DOHH2 (cell line): ENCODE measurements at regions not wholly inside any gene's neighbourhood (a gene's known extent, or its start where the extent isn't known, plus 50 kb on each side); places are given as distances from the start of the nearest gene placed in this dataset.

Experiments used
- H3F3A ChIP-seq: fragments of 200-600 bp; sonication (generic), shearing (Covaris generic); 2 replicates; pipeline ENCODE4 v1.6.0; 2016; ENCODE audit warnings: antibody characterized with exemption, mild to moderate bottlenecking; ENCODE audit not compliant: control insufficient read depth, insufficient read depth
- H3K27ac ChIP-seq: fragments of 200-600 bp; sonication (generic); 2 replicates; pipeline ENCODE4 v1.5.1; 2014; ENCODE audit warnings: low read depth, mild to moderate bottlenecking, low read length, moderate library complexity
- H3K27me3 ChIP-seq: fragments of 200-600 bp; sonication (generic); 2 replicates; pipeline ENCODE4 v1.6.1; 2014; ENCODE audit warnings: mild to moderate bottlenecking, low read length, mixed read lengths; ENCODE audit not compliant: control insufficient read depth
- H3K36me3 ChIP-seq: fragments of 200-600 bp; sonication (generic); 2 replicates; pipeline ENCODE4 v1.6.1; 2014; ENCODE audit warnings: mild to moderate bottlenecking, low read length, moderate library complexity, mixed read lengths; ENCODE audit not compliant: control insufficient read depth
- H3K4me1 ChIP-seq: fragments of 200-600 bp; sonication (generic); 2 replicates; pipeline ENCODE4 v1.6.1; 2014; ENCODE audit warnings: mild to moderate bottlenecking, low read length, mixed read lengths; ENCODE audit not compliant: control insufficient read depth
- H3K4me2 ChIP-seq: fragments of 200-600 bp; sonication (generic); 2 replicates; pipeline ENCODE4 v1.6.0; 2014; ENCODE audit warnings: mild to moderate bottlenecking, low read length, moderate library complexity
- H3K4me3 ChIP-seq: fragments of 200-600 bp; sonication (generic); 2 replicates; pipeline ENCODE4 v1.5.1; 2014; ENCODE audit warnings: mild to moderate bottlenecking, low read length, mixed read lengths
- H3K79me2 ChIP-seq: fragments of 200-600 bp; sonication (generic); 2 replicates; pipeline ENCODE4 v1.6.1; 2014; ENCODE audit warnings: mild to moderate bottlenecking, low read length, mixed read lengths; ENCODE audit not compliant: control insufficient read depth
- H3K9me2 ChIP-seq: fragments of 200-600 bp; sonication (generic); replicated peaks from 2 replicates; pipeline ENCODE4 v1.6.1; 2014; ENCODE audit warnings: mild to moderate bottlenecking, low read length, mixed read lengths; ENCODE audit not compliant: control insufficient read depth
- H3K9me3 ChIP-seq: fragments of 200-600 bp; sonication (generic); 2 replicates; pipeline ENCODE4 v1.6.1; 2014; ENCODE audit warnings: antibody characterized with exemption, low read length, mixed read lengths; ENCODE audit not compliant: control insufficient read depth, insufficient read depth
- H4K20me1 ChIP-seq: fragments of 200-600 bp; sonication (generic); 2 replicates; pipeline ENCODE4 v1.6.0; 2014; ENCODE audit warnings: low read depth, mild to moderate bottlenecking, antibody characterized with exemption, low read length, moderate library complexity; ENCODE audit not compliant: control insufficient read depth, insufficient read depth
- EZH2phosphoT487 ChIP-seq: fragments of 200-600 bp; sonication (generic); IDR thresholded peaks from 2 replicates; pipeline ENCODE4 v1.6.1; 2017; ENCODE audit warnings: borderline replicate concordance, mild to moderate bottlenecking, antibody characterized with exemption, low read length, moderate library complexity, mixed read lengths
- TF ChIP-seq, protein P1 (sequence below): fragments of 200-600 bp; sonication (generic); IDR thresholded peaks from one replicate; pipeline ENCODE4 v1.5.1; 2014; ENCODE audit warnings: antibody characterized with exemption, mild to moderate bottlenecking, low read depth, low read length; ENCODE audit not compliant: poor library complexity, severe bottlenecking

- TF ChIP-seq, protein P1, sequence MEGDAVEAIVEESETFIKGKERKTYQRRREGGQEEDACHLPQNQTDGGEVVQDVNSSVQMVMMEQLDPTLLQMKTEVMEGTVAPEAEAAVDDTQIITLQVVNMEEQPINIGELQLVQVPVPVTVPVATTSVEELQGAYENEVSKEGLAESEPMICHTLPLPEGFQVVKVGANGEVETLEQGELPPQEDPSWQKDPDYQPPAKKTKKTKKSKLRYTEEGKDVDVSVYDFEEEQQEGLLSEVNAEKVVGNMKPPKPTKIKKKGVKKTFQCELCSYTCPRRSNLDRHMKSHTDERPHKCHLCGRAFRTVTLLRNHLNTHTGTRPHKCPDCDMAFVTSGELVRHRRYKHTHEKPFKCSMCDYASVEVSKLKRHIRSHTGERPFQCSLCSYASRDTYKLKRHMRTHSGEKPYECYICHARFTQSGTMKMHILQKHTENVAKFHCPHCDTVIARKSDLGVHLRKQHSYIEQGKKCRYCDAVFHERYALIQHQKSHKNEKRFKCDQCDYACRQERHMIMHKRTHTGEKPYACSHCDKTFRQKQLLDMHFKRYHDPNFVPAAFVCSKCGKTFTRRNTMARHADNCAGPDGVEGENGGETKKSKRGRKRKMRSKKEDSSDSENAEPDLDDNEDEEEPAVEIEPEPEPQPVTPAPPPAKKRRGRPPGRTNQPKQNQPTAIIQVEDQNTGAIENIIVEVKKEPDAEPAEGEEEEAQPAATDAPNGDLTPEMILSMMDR, result no peak
- TF ChIP-seq EZH2phosphoT487, result no peak
- Histone ChIP-seq H3K79me2 (no peaks in the 10 kb centered on the region), H3K4me2 (no peak overlapping the region), H3K9me2 (no peaks in the 10 kb centered on the region), H3K36me3 (no peaks in the 10 kb centered on the region), H4K20me1 (no peaks in the 10 kb centered on the region), H3K27ac (no peak overlapping the region), H3K4me3 (no peak overlapping the region), H3K27me3 (no peaks in the 10 kb centered on the region), H3K4me1 (no peaks in the 10 kb centered on the region), H3F3A (no peaks in the 10 kb centered on the region), H3K9me3 (peaks cover 6% of the 10 kb centered on the region; the same call in 1 of the 2 replicates)
These were observed 112.9 kb upstream of the TMEM18 start for GRCh38 chr2:790081-790480.

- Histone ChIP-seq H3K4me3 (no peak overlapping the region), H3K27ac (no peak overlapping the region)
- TF ChIP-seq, protein P1, result no peak
- TF ChIP-seq EZH2phosphoT487, result no peak
These were observed 112.3 kb upstream of the TMEM18 start for GRCh38 chr2:789529-789928.

GRCh38 chr2:788227-789032 is 111.2 kb upstream of the TMEM18 start:
- Histone ChIP-seq H3K9me3 (peaks cover 6% of the 10 kb centered on the region; the same call in 1 of the 2 replicates), H3K36me3 (no peaks in the 10 kb centered on the region), H3K27me3 (no peaks in the 10 kb centered on the region), H3K4me2 (no peak overlapping the region), H3K4me3 (no peak overlapping the region), H3K27ac (no peak overlapping the region), H4K20me1 (no peaks in the 10 kb centered on the region), H3K4me1 (no peaks in the 10 kb centered on the region), H3K9me2 (no peaks in the 10 kb centered on the region), H3F3A (no peaks in the 10 kb centered on the region), H3K79me2 (no peaks in the 10 kb centered on the region)
- TF ChIP-seq, protein P1, result no peak

More at GRCh38 chr2:789529-789928, 112.3 kb upstream of the TMEM18 start:
- Histone ChIP-seq H3F3A (no peaks in the 10 kb centered on the region), H3K9me3 (peaks cover 6% of the 10 kb centered on the region; the same call in 1 of the 2 replicates), H3K36me3 (no peaks in the 10 kb centered on the region), H3K27me3 (no peaks in the 10 kb centered on the region), H3K4me2 (no peak overlapping the region), H3K9me2 (no peaks in the 10 kb centered on the region), H3K4me1 (no peaks in the 10 kb centered on the region), H3K79me2 (no peaks in the 10 kb centered on the region), H4K20me1 (no peaks in the 10 kb centered on the region)
